DOHH2 (cell line): ENCODE measurements at regions not wholly inside any gene's neighbourhood (a gene's known extent, or its start where the extent isn't known, plus 50 kb on each side); places are given as distances from the start of the nearest gene placed in this dataset.

Experiments used
- EZH2phosphoT487 ChIP-seq: fragments of 200-600 bp; sonication (generic); IDR thresholded peaks from 2 replicates; pipeline ENCODE4 v1.6.1; 2017; ENCODE audit warnings: borderline replicate concordance, mild to moderate bottlenecking, antibody characterized with exemption, low read length, moderate library complexity, mixed read lengths
- TF ChIP-seq, protein P1 (sequence below): fragments of 200-600 bp; sonication (generic); IDR thresholded peaks from one replicate; pipeline ENCODE4 v1.5.1; 2014; ENCODE audit warnings: antibody characterized with exemption, mild to moderate bottlenecking, low read depth, low read length; ENCODE audit not compliant: poor library complexity, severe bottlenecking

DNA sequence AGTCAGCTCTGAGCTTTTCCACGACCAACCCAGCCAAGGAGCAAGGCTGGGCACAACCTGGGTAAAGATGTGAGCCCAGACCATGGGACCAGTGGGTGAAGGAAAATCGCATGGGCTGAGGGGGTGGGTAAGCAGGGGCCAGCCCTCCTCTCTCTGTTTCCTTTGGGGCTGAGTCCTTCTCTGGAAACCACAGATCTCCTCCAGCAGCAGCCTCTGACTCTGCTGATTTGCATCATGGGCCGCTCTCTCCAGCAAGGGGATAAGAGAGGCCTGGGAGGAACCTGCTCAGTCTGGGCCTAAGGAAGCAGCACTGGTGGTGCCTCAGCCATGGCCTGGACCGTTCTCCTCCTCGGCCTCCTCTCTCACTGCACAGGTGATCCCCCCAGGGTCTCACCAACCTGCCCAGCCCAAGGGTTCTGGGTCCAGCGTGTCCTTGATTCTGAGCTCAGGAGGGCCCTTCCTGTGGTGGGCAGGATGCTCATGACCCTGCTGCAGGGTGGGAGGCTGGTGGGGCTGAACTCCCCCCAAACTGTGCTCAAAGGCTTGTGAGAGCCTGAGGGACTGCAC is 67.8 kb downstream of the GGTLC2 start:
- TF ChIP-seq, protein P1, sequence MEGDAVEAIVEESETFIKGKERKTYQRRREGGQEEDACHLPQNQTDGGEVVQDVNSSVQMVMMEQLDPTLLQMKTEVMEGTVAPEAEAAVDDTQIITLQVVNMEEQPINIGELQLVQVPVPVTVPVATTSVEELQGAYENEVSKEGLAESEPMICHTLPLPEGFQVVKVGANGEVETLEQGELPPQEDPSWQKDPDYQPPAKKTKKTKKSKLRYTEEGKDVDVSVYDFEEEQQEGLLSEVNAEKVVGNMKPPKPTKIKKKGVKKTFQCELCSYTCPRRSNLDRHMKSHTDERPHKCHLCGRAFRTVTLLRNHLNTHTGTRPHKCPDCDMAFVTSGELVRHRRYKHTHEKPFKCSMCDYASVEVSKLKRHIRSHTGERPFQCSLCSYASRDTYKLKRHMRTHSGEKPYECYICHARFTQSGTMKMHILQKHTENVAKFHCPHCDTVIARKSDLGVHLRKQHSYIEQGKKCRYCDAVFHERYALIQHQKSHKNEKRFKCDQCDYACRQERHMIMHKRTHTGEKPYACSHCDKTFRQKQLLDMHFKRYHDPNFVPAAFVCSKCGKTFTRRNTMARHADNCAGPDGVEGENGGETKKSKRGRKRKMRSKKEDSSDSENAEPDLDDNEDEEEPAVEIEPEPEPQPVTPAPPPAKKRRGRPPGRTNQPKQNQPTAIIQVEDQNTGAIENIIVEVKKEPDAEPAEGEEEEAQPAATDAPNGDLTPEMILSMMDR: no peak
- no peak for TF ChIP-seq EZH2phosphoT487
